H1 (cell line): ENCODE measurements at regions not wholly inside any gene's neighbourhood (a gene's known extent, or its start where the extent isn't known, plus 50 kb on each side); places are given as distances from the start of the nearest gene placed in this dataset.

Source experiments
- CTCF ChIA-PET: fragments of 300-600 bp; sonication (Branson Sonifier 250); formaldehyde crosslinking; loops from one replicate; lab custom pipeline; 2021; ENCODE audit not compliant: partially characterized antibody; lab: Charles Lee
- POLR2A ChIA-PET: fragments of 300-600 bp; sonication (Branson Sonifier 250); formaldehyde crosslinking; loops from one replicate; lab custom pipeline; 2021; ENCODE audit warnings: inconsistent platforms; ENCODE audit not compliant: partially characterized antibody; lab: Charles Lee
- DNase-seq, 2 experiments: peaks; one replicate each; pipeline versions ENCODE4 v3.0.0 to v3.0.0-alpha.2; 2010 to 2022; ENCODE audit warnings: low spot score in 2 of 2, low read depth in 1 of 2, mixed read lengths in 1 of 2
- FAIRE-seq: peaks from 2 replicates; lab custom pipeline; 2011; peaks lifted over from hg19 to GRCh38; lab: Jason Lieb, UNC
- H2AFZ ChIP-seq: 2 replicates; pipeline ENCODE4 v1.8.1; 2012; ENCODE audit warnings: low read length, inconsistent platforms
- H2AK5ac ChIP-seq: 2 replicates; pipeline ENCODE4 v1.6.1; 2013; ENCODE audit warnings: low read depth, low read length
- H2BK120ac ChIP-seq: replicated peaks from 2 replicates; pipeline ENCODE3; 2013; ENCODE audit warnings: low read depth, low read length, inconsistent platforms
- H2BK12ac ChIP-seq: 2 replicates; pipeline ENCODE4 v1.6.1; 2013; ENCODE audit warnings: low read depth, low read length
- H2BK15ac ChIP-seq: 2 replicates; pipeline ENCODE4 v1.6.1; 2013; ENCODE audit warnings: low read length
- H2BK20ac ChIP-seq: 2 replicates; pipeline ENCODE4 v1.6.1; 2013; ENCODE audit warnings: low read length
- H2BK5ac ChIP-seq: 2 replicates; pipeline ENCODE4 v1.6.1; 2013; ENCODE audit warnings: low read depth, low read length
- H3K14ac ChIP-seq: 2 replicates; pipeline ENCODE4 v1.6.1; 2013; ENCODE audit warnings: inconsistent platforms; ENCODE audit not compliant: insufficient read length
- H3K18ac ChIP-seq: 2 replicates; pipeline ENCODE4 v1.6.1; 2013; ENCODE audit warnings: low read length; ENCODE audit errors: extremely low read depth
- H3K23ac ChIP-seq: 2 replicates; pipeline ENCODE4 v1.6.1; 2013; ENCODE audit warnings: inconsistent platforms; ENCODE audit not compliant: insufficient read length
- H3K23me2 ChIP-seq: 2 replicates; pipeline ENCODE4 v1.6.1; 2013; ENCODE audit warnings: low read depth, low read length
- H3K27ac ChIP-seq: 2 replicates; pipeline ENCODE4 v1.6.1; 2011; ENCODE audit warnings: low read depth, low read length, inconsistent platforms
- H3K27me3 ChIP-seq, 4 experiments: replicated peaks in 1 of 4; 1 replicate in 1 of 4; 2 replicates in 3 of 4; pipeline versions ENCODE4 v1.6.1 to v1.8.1; 2011 to 2013; ENCODE audit warnings: low read length in 3 of 4, mild to moderate bottlenecking in 3 of 4, inconsistent platforms in 2 of 4, mixed read lengths in 2 of 4, moderate library complexity in 1 of 4; ENCODE audit not compliant: control insufficient read depth in 3 of 4, insufficient read depth in 3 of 4; ENCODE audit errors: extremely low read depth in 1 of 4
- H3K36me3 ChIP-seq, 4 experiments: 2 replicates each; pipeline versions ENCODE4 v1.6.1 to v1.8.1; 2011 to 2013; ENCODE audit warnings: mild to moderate bottlenecking in 4 of 4, low read length in 3 of 4, moderate library complexity in 2 of 4, control low read depth in 1 of 4, inconsistent platforms in 1 of 4; ENCODE audit not compliant: insufficient read depth in 4 of 4, control insufficient read depth in 2 of 4
- H3K4ac ChIP-seq: replicated peaks from 2 replicates; pipeline ENCODE3; 2013; ENCODE audit warnings: low read length, low read depth, mixed read lengths, inconsistent platforms; ENCODE audit not compliant: insufficient read length
- H3K4me1 ChIP-seq, 4 experiments: replicated peaks in 1 of 4; 1 replicate in 1 of 4; 2 replicates in 3 of 4; pipeline versions ENCODE4 v1.6.1 to v1.8.1; 2011 to 2013; ENCODE audit warnings: low read length in 3 of 4, inconsistent platforms in 2 of 4, mixed read lengths in 1 of 4; ENCODE audit not compliant: insufficient read depth in 4 of 4, control insufficient read depth in 3 of 4
- H3K4me2 ChIP-seq, 2 experiments: 2 replicates each; pipeline versions ENCODE4 v1.6.1 to v1.8.1; 2011 to 2013; ENCODE audit warnings: low read depth in 2 of 2, low read length in 2 of 2, control low read depth in 1 of 2, inconsistent platforms in 1 of 2, mild to moderate bottlenecking in 1 of 2; ENCODE audit not compliant: insufficient read depth in 1 of 2
- H3K4me3 ChIP-seq, 4 experiments: fragments of 200-600, 300-600 bp in 1 of 4; sonication (generic), shearing (Covaris generic), sonication (Bioruptor Twin) in 1 of 4; 2 replicates each; pipeline versions ENCODE4 v1.5.1 to v1.8.1; 2011 to 2016; ENCODE audit warnings: low read length in 4 of 4, low read depth in 3 of 4, control low read depth in 2 of 4, inconsistent platforms in 2 of 4, mild to moderate bottlenecking in 2 of 4, mixed read lengths in 1 of 4, moderate library complexity in 1 of 4; ENCODE audit not compliant: insufficient read depth in 2 of 4; ENCODE audit errors: extremely low read depth in 1 of 4
- H3K56ac ChIP-seq: replicated peaks from 2 replicates; pipeline ENCODE3; 2013; ENCODE audit warnings: low read depth, mild to moderate bottlenecking, mixed read lengths, low read length, inconsistent platforms; ENCODE audit not compliant: insufficient read length
- H3K79me1 ChIP-seq: 2 replicates; pipeline ENCODE4 v1.6.1; 2013; ENCODE audit warnings: low read depth, low read length, control low read depth
- H3K79me2 ChIP-seq, 2 experiments: 2 replicates each; pipeline versions ENCODE4 v1.6.1 to v1.8.1; 2012 to 2013; ENCODE audit warnings: low read length in 2 of 2, mild to moderate bottlenecking in 2 of 2, inconsistent platforms in 1 of 2; ENCODE audit not compliant: insufficient read depth in 2 of 2, control insufficient read depth in 1 of 2
- H3K9ac ChIP-seq, 4 experiments: replicated peaks in 1 of 4; 1 replicate in 1 of 4; 2 replicates in 3 of 4; pipeline versions ENCODE4 v1.6.1 to v1.8.1; 2011 to 2013; ENCODE audit warnings: low read depth in 3 of 4, low read length in 3 of 4, control low read depth in 2 of 4, mild to moderate bottlenecking in 2 of 4, moderate library complexity in 2 of 4, inconsistent platforms in 1 of 4; ENCODE audit errors: extremely low read depth in 1 of 4
- H3K9me3 ChIP-seq, 2 experiments: 2 replicates each; pipeline versions ENCODE4 v1.6.1 to v1.8.1; 2012 to 2013; ENCODE audit warnings: mild to moderate bottlenecking in 2 of 2, moderate library complexity in 2 of 2, control low read depth in 1 of 2, inconsistent platforms in 1 of 2, low read depth in 1 of 2, low read length in 1 of 2, mixed read lengths in 1 of 2; ENCODE audit not compliant: insufficient read depth in 2 of 2
- H4K20me1 ChIP-seq, 2 experiments: replicated peaks in 1 of 2; 2 replicates each; pipeline versions ENCODE3 to v1.8.1; 2011 to 2013; ENCODE audit warnings: inconsistent platforms in 2 of 2, low read length in 2 of 2, mild to moderate bottlenecking in 1 of 2; ENCODE audit not compliant: insufficient read depth in 2 of 2, control insufficient read depth in 1 of 2
- H4K5ac ChIP-seq: 2 replicates; pipeline ENCODE4 v1.6.1; 2013; ENCODE audit warnings: low read length, low read depth, mixed read lengths, inconsistent platforms; ENCODE audit not compliant: insufficient read length
- H4K8ac ChIP-seq: 2 replicates; pipeline ENCODE4 v1.8.0; 2013; ENCODE audit warnings: mild to moderate bottlenecking, moderate library complexity, low read length, inconsistent platforms; ENCODE audit not compliant: insufficient read depth; ENCODE audit errors: extremely low read depth
- H4K91ac ChIP-seq: replicated peaks from 2 replicates; pipeline ENCODE3; 2013; ENCODE audit warnings: low read length, mixed read lengths, inconsistent platforms; ENCODE audit not compliant: insufficient read length
- BCL11A ChIP-seq, 2 experiments: IDR thresholded peaks; one replicate each; pipeline ENCODE4 v1.6.1; 2011; ENCODE audit warnings: low read depth in 2 of 2, low read length in 2 of 2, mild to moderate bottlenecking in 2 of 2
- CBX8 ChIP-seq: fragments of 300-800, 300-1000 bp; sonication (generic); IDR thresholded peaks from 2 replicates; pipeline ENCODE4 v1.7.1; 2016; ENCODE audit warnings: low read depth, low read length, borderline replicate concordance
- CEBPB ChIP-seq: IDR thresholded peaks from 2 replicates; pipeline ENCODE4 v1.6.1; 2012; ENCODE audit warnings: low read depth, low read length
- CREB1 ChIP-seq: IDR thresholded peaks from 2 replicates; pipeline ENCODE4 v1.6.1; 2012; ENCODE audit warnings: inconsistent platforms
- JUN ChIP-seq: IDR thresholded peaks from 2 replicates; pipeline ENCODE4 v1.6.1; 2011; ENCODE audit warnings: low read depth, mild to moderate bottlenecking, improper control_type of control experiment, low read length
- KDM4A ChIP-seq: IDR thresholded peaks from one replicate; pipeline ENCODE4 v1.7.1; 2012; ENCODE audit warnings: low read depth, mild to moderate bottlenecking, moderate library complexity, low read length, inconsistent platforms; ENCODE audit not compliant: severe bottlenecking
- NRF1 ChIP-seq: IDR thresholded peaks from 2 replicates; pipeline ENCODE4 v1.6.1; 2011; ENCODE audit warnings: mild to moderate bottlenecking, low read depth, low read length, improper control_type of control experiment
- PHF8 ChIP-seq: fragments of 200-600 bp; sonication (generic); conservative IDR thresholded peaks from 2 replicates; pipeline ENCODE4 v1.7.1; 2012; ENCODE audit warnings: low read depth, mild to moderate bottlenecking, inconsistent platforms, low read length, moderate library complexity
- POU5F1 ChIP-seq: IDR thresholded peaks from 2 replicates; pipeline ENCODE4 v1.6.1; 2011; ENCODE audit warnings: low read depth, mild to moderate bottlenecking, low read length, moderate library complexity
- RBBP5 ChIP-seq: IDR thresholded peaks from 2 replicates; pipeline ENCODE4 v1.7.1; 2012; ENCODE audit warnings: low read depth, mild to moderate bottlenecking, inconsistent platforms, low read length, moderate library complexity, borderline replicate concordance
- RFX5 ChIP-seq: IDR thresholded peaks from 2 replicates; pipeline ENCODE4 v1.6.1; 2011; ENCODE audit warnings: low read depth, low read length, improper control_type of control experiment, borderline replicate concordance
- WGBS, 2 experiments: shearing (Covaris generic) in 1 of 2; methylation state at CpG; one replicate each; pipeline versions ENCODE4 v1.1.6 to v1.1.7; 2013 to 2015; ENCODE audit warnings: low lambda C conversion rate in 2 of 2, mixed read lengths in 2 of 2, inconsistent platforms in 1 of 2, low coverage in 1 of 2, missing lambda C conversion rate in 1 of 2; ENCODE audit not compliant: insufficient replicate concordance in 2 of 2, insufficient coverage in 1 of 2, insufficient read length in 1 of 2; ENCODE audit errors: extremely low coverage in 1 of 2, missing lambda C conversion rate in 1 of 2; 5-methylcytosine and 5-hydroxymethylcytosine counted together

GRCh38 chr6:164962805-164963204 lies 346.6 kb downstream of the C6orf118 start:
- Histone ChIP-seq H3K36me3 (no peaks in the 10 kb centered on the region), H2AFZ (no peak overlapping the region), H2BK5ac (no peak overlapping the region), H3K14ac (no peak overlapping the region), H3K9ac (no peak overlapping the region), H3K4me3 (no peak overlapping the region), H3K9me3 (peaks cover 0 to 10% of the 10 kb centered on the region in 2 experiments; a peak in 1 of 4 replicates), H3K23me2 (no peaks in the 10 kb centered on the region), H3K4me2 (no peak overlapping the region), H2AK5ac (no peak overlapping the region), H3K23ac (no peak overlapping the region), H3K4me1 (peaks cover 0 to 7% (median 2%) of the 10 kb centered on the region in 4 experiments; a peak in 1 of 7 replicates), H2BK20ac (no peak overlapping the region), H4K8ac (no peak overlapping the region; the same call in 1 of the 2 replicates), H3K79me1 (no peaks in the 10 kb centered on the region), H4K5ac (no peak overlapping the region), H3K79me2 (no peaks in the 10 kb centered on the region), H3K18ac (no peak overlapping the region), H4K20me1 (no peaks in the 10 kb centered on the region), H3K27me3 (no peaks in the 10 kb centered on the region), H3K27ac (no peak overlapping the region), H4K91ac (no peak overlapping the region), H3K56ac (no peak overlapping the region), H2BK12ac (no peak overlapping the region), H2BK120ac (no peak overlapping the region)
- 71% methylated on average over 1 of the region's 1 CpG; no CpG with 5 or more reads in 1 of the 2 experiments for WGBS, 2 experiments
- no peak for DNase-seq
- CTCF ChIA-PET: interaction anchor here (1.2 kb wide), 1 partner anchor 8 kb away, joined by 3 read pairs; no protein-coding TSS in a partner anchor
- POLR2A ChIA-PET: no interaction called here
- no peak for TF ChIP-seq CEBPB
- TF ChIP-seq CREB1: no peak
- TF ChIP-seq PHF8: no peak
- no peak for TF ChIP-seq BCL11A (IDR thresholded peaks at IDR 0.05; ENCODE audit: low read depth in 2 of 2, low read length in 2 of 2)
- TF ChIP-seq NRF1: no peak
- no peak for TF ChIP-seq CBX8
- TF ChIP-seq POU5F1: no peak
- TF ChIP-seq JUN: no peak
- TF ChIP-seq RFX5: no peak
- TF ChIP-seq KDM4A: no peak
- no peak for TF ChIP-seq RBBP5
- TF ChIP-seq, all 59 proteins: peak for 0
- FAIRE-seq: no peak
- H2BK15ac ChIP-seq: no peak overlapping the region
- H3K4ac ChIP-seq: no peak overlapping the region
